GM19455 (cell line): ENCODE measurements at regions not wholly inside any gene's neighbourhood (a gene's known extent, or its start where the extent isn't known, plus 50 kb on each side); places are given as distances from the start of the nearest gene placed in this dataset.
A peak's percentile ranks its signal among the peaks of the same experiment; 100 is the strongest.

ENCODE experiments used
- ATAC-seq: cut with Tn5 transposase; IDR thresholded peaks from one replicate; pipeline ENCODE4 v1.9.1; 2021; ENCODE audit not compliant: unreplicated experiment

- ATAC-seq = no peak
Measured at GRCh38 chr10:83955406-83955805, 183.9 kb upstream of the GHITM start.

DNA sequence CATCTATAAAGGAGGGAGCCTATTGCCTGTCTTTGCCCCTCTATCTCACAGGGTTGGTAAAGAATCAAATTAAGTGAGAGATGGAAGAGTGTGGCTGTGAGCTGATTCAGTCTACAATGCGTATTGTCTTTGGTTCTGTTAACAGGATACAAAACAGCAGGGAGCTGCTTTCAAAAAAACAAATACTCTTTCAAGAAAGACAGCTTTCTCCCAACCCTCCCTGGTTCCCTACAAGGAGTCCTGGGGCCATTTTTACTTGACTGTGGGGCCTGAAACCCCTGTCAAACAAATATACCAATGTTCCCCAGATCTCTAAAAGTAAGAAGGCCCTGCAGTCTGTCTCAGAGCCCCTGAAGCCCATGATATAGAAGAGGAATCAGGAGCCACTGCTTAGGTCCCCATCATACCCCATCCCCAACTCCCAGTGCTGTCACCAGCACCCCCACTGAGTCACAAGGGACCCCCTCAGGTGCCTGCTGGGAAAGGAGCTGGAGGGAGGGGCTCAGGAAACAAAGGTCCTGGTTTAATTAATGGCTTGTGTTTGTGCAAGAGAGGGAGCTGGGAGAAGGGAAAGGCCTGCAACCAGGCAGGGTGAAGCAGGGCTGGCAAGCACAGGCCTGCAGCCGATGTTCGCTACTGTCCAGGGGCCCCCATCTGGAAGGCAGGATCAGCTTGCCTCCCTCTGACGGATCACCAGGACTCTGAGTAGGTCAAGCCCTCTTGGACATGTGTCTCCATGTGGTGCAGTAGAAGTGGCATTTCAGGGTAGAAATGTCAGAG lies 182.0 kb upstream of the GHITM start:
- no peak for ATAC-seq

DNA sequence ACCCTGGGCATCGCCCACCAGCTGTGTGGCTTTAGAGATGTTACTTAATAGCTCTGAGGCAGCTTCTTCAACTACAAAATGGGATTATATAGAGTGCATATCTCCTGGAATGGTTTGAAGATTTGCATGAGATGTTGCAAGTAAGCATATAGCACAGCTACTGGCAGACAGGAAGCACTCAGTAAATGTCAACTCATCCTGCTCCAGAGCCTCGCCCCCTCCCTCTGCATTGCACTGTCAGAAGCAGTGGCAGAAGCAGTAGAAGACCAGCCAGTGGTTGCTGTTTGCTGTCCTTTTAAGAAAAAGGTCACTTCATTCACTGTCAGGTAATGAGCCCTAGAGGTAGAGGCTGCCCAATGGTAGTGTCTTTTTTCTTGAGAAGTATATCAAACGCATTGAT lies 180.0 kb upstream of the GHITM start:
- ATAC-seq = no peak

DNA sequence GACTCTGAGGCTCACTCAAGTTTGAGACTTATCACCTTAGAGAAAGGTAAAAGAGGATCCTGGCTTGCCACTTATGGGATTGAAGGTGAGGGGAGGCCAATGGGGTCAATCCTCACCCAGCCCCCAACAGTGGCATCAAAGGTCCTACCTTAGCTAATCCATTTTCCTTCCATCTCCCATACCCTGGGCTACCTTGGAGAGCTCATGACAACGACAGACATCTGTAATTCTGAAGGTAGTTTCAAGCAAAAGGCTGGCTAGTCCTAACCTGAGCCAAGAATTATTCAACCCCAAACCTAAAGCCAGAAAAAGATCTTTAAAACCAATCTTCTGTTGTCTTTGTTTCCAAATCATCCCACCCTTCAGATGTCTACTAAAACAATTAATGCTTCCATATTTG lies 179.2 kb upstream of the GHITM start:
- no peak for ATAC-seq

DNA sequence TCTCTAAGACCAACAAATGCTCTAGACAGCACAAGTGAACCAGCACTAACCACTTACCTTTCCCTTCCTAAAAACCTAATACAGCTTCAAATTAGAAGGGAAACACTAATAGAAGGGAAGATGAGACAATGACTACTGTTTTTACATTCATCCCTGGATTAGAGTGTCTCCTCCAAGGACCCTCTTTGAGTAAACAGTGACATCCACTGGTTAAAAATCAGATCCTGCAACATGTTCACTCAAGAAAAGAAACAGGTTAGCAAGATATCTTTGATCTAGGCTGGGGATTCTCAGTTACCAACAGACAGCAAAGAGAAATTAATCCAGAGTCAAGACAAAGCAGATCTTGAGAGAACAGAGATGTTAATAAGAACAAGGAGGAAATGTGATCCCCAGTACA lies 177.7 kb upstream of the GHITM start:
- ATAC-seq = no peak

GRCh38 chr10:83963446-83963845 lies 175.9 kb upstream of the GHITM start:
- ATAC-seq = no peak

GRCh38 chr10:83965473-83965872 lies 173.8 kb upstream of the GHITM start:
- no peak for ATAC-seq

DNA sequence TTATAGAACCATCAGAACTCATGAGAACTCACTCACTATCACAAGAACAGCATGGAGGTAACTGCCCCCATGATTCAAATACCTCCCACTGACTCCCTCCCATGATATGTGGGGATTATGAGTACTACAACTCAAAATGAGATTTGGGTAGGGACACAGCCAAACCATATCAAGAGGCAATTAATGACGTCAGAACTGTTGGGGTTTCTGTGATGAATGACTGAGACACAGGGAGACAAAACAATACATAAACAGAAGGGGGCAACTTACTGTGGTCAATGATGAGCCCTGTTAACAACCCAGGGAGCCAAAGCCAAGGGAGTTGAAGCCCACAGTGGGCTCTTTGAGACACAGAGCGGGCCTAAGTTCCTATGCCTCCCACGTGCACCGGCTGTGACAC lies 171.3 kb upstream of the GHITM start:
- no peak for ATAC-seq

DNA sequence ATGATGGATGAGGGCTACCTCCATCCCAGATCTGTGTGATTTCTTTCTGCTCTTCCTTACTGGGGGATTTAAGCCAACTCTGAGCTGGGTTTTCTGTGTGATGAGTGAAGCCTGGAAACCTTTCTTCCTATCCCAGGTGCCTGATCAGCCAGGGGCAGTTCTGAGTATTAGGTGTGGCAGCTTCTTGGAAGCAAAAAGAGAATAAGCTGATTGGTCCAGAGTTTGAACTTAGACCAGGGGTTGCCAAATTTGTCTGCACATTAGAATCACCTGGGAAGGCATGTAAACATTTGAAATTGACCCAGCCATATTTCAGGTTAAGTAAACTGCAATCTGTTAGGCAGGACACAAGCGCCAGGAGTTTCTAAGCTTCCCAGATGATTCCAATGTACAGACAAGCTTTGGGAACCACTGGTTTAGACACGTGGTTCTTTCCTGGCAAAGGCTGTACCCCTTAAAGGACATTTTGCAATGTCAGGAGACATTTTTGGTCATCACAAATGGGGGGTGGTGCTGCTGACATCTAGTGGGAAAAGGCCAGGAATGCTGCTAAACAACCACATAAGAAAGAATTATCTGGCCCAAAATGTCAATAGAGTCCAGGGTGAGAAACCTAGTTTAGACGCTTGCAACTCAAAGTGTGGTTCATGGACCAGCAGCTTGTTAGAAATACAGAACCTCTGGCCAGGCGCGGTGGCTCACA lies 160.5 kb upstream of the GHITM start:
- no peak for ATAC-seq

DNA sequence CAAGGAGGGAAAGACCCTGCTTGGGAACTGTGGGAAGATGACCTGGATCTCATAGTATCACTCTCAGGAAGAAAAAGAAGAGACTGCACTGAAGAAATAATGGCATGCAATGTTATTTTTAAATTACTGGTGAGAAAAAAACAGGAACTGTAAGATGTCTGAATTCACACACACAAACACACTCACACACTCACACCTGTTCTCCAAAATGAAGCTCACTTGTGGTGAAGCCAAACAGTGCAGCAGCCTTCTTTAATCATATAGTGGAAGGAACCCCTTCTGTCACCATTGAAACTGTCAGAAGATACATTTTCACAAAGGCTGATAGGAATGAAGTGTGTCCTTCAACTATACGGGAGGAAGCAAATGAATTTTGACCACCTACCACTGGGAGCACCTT lies 156.5 kb upstream of the GHITM start:
- ATAC-seq = no peak

- no peak for ATAC-seq
Measured at GRCh38 chr10:83983578-83984255, 155.6 kb upstream of the GHITM start.

GRCh38 chr10:83984256-83984640 lies 155.1 kb upstream of the GHITM start:
- ATAC-seq = no peak

DNA sequence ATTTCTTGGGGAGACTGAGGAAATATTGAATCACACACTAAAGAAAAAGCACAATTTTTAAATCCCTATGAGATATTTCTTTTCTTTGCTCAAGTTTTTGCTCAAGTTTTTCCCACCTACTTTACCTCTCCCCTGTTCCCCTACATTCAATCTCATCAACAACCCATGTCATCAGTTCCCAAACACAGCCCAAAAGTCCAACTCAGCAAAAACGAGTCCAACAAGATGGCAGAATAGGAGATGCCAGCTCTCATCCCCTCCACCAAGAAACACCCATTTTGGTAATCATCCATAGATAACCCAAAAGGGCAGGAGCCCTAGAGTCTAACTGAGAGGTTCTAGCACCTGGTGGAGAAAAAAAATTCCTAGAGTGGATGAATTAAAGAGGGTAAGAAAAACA lies 152.5 kb upstream of the GHITM start:
- no peak for ATAC-seq

DNA sequence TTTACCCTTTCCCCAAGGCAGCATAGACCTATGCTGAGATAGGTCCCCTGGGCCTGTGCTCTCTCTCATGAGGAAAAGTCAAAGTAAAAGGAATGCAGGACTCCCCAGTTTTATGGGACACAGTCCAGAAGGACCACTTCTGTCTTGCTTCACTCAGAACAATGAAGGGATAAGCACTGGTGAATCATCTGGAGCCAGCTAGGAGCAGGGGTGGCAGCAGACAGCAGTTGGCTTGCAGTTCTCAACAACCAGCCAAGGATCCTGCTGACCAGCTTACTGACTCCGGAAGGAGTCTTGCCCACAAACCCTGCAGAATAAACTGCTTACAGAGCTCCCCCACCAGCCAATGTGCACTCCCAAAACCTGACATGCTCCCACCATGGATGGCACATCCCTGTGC lies 152.1 kb upstream of the GHITM start:
- no peak for ATAC-seq

- no peak for ATAC-seq
Measured at GRCh38 chr10:83988435-83988834, 150.9 kb upstream of the GHITM start.

DNA sequence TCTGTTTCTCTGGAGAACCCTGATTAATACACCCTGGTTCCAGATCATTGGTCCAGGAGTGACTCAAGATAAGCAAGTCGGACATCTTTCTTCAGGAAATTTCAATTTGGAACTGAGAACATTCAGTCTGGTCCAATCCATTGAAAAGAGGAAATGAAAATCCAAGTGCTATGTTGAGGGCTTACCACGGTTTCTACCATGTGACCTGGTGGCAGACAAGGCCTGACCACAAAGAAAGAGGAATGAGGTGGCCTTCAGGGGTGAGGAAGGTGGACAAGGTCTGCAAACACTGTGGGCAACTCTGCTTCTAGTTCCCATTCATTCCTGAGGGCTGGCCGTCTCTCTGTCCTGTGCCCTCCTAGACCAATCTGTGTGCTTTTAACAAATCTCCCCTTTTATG lies 149.2 kb upstream of the GHITM start:
- ATAC-seq = peak; percentile 84

DNA sequence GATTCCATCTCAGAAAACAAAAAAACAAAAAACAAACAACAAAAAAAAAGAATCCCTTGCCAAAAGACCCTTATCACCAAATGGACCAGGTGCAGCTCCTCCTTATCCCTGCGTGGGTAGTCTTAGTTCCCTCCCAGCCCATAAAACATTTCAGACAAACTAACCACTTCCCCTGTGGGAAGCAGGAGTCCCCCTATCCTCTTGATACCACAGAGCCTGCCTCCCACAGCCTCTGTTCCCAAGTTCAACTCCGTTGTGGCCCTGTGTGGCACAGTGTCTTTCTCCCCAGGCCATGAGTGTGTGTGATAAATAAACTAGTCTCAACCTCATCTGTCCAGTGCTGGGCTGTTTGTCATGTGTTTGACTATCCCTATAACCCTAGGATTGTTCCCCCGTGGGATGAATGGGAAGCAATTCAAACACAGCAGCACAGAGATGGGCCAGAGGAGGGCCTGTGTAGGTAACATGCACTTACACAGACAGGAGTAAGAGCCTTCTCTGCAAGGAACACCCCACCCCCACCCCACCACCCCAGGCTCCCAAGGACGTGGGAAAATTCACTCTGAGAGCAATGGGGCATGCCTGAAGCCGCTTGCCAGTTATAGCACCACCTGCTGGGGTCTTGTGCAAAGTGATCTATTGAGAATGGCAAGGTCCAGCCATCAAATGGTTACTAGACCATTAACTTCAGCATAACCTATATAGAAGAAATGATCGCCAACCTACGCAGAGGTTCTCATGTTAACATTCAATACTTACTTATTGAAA lies 147.1 kb upstream of the GHITM start:
- no peak for ATAC-seq

GRCh38 chr10:83994325-83994724 lies 145.0 kb upstream of the GHITM start:
- no peak for ATAC-seq

- no peak for ATAC-seq
Measured at GRCh38 chr10:83995738-83996331, 143.5 kb upstream of the GHITM start.

- no peak for ATAC-seq
Measured at GRCh38 chr10:84004221-84004620, 135.1 kb upstream of the GHITM start.

DNA sequence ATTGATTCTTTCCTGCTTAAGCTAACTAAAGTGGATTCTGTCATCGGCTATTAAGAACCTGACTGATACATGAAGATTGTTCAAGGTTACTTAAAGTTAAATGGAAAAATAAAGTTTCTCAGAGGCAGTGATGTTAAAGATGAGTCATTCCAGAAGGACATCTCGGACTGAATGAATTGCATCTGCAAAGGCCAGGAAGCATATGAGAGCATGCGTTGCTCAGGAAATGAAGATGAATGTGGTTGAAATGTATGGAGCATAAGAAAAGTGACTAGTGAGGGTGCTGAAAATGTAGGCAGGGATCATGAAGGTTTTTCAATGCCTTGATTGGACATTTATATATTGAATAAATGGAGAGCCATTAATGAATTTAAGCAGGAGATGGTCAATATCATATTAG lies 133.9 kb upstream of the GHITM start:
- ATAC-seq = no peak
